ENCODE measurements at regions not wholly inside any gene's neighbourhood (a gene's known extent, or its start where the extent isn't known, plus 50 kb on each side); places are given as distances from the start of the nearest gene placed in this dataset.
"Not testable (repeated sequence)": the region's sequence is repeated elsewhere in the genome, so short reads cannot be mapped to it uniquely, and the experiment has no call there.

DNA sequence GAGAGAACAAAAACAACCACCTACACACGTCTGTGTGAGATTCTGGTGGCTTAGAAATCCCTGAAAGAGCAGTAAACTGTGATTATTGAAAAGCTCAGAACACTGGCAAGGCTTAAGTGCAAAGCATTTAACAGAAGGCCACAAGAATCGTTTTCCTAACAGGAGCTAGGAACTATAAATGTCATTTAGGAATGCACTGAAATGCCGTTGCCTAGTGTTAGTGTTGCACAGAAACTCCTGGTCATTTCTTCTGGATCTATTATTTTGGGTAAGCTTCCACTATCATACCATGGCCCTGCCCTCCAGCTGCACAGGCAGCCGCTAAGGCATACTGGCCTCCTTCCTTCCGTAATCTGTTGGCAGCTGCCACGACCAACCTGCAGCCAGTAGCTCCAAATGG is 923.2 kb downstream of the NLGN4X start:
- DNase-seq (ENCODE audit: low read depth in 2 of 2), result no peak

DNA sequence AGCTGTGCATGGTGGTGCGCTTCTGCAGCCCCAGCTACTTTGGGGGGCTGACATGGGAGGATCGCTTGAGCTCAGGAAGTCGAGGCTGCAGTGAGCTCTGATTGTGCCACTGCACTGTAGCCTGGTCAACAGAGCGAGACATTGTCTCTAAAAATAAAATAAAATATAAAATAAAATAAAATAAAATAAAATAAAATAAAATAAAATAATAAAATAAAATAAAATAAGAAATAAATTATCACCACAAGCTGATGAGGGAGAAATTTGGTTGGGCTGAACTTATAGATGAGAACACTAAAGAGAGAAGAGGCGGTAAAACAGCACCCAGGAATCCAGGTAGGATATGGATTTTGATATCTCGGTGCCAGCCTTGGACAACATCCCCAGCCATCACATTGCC is 933.7 kb downstream of the NLGN4X start:
- DNase-seq (ENCODE audit: low read depth in 2 of 2), result no peak

DNA sequence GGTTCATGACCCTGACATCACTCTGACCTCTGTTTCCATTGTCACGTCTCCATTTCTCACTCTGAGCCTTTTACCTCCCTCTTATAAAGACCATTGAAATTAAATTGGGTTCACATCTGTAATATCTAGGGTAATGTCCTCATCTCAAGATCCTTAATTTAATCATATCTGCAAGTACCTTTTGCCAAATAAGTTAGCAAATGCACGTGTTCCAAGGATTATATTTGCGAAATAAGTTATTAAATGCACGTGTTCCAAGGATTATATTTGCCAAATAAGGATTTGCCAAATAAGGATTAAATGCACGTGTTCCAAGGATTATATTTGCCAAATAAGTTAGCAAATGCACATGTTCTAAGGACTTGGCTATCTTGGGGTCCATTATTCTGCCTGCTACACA is 938.0 kb downstream of the NLGN4X start:
- DNase-seq (ENCODE audit: low read depth in 2 of 2), result no peak

DNA sequence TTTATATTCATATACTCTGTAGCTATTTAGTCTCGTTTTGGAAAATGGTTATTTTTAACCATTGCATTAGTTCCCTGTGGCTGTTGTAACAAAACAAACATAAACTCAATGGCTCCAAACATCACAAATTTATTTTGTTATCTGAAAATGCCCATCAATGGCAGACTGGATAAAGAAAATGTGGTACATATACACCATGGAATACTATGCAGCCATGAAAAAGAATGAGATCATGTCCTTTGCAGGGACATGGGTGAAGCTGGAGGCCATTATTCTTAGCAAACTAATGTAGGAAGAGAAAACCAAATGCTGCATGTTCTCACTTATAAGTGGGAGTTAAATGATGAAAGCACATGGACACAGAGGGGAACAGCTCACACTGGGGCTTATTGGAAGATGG is 938.7 kb downstream of the NLGN4X start:
- DNase-seq (ENCODE audit: low read depth in 2 of 2), result not testable (repeated sequence)

DNA sequence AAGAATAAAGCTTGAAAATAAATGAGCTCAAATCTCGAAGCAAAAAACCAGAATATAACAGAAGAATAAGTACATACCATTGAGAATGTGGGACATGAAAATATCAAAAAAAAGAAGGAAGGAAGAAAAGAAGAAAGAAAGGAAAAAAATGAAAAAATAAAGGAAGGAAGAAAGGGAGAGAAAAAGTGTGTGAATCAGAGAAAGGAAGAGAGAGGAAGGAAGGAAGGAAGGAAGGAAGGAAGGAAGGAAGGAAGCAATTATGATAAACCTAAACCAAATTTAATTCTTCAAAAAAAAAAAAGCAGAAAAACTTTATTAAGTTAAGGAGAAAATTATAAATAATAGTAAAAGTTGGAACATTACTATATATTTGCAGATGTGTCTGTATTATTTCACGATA is 949.8 kb downstream of the NLGN4X start:
- DNase-seq (ENCODE audit: low read depth in 2 of 2), result no peak

DNA sequence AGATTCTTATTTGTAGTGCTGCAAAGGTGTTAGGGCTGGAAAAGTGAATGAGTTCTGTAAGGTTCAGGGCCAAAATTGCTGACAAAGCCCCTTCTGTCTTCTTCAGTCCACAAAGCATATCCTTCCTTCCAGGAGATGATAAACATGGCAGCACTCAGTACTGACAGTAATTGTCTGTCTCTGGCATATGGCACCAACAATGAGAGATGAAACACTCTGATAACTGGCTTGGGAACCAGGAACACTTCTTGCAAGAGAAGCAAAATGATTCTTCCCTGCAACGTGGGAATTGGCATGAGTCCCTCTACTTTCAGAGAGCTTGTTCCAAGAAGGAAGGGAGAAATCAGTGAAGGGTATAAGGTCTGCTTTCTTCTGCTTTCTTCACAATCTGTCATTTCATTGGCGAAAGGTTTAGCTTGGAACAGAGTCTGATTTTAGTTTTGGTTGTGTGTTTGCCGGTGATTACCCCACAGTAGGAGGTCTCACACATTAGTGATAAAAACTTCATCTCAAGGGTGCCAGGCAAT is 963.3 kb downstream of the NLGN4X start:
- no peak for DNase-seq (ENCODE audit: low read depth in 2 of 2)

DNA sequence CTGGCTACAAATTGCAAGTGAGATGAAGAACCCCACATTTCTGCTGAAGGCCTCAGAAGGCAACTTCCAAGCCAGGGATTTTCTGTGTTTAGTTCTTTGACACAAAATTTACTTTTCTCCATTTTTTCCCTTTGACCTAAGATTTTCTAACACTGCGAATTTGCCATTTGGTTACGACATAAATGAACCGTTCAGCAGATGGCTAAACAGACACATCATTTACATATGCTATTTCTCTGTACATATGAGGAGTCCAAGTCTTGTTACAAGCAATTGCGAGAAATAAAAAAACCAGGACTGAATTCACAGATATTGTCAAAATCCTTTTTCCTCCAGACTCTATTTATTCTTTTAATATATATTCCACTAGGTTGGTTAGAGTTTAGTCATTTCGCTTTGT is 978.6 kb downstream of the NLGN4X start:
- no peak for DNase-seq (ENCODE audit: low read depth in 2 of 2)

DNA sequence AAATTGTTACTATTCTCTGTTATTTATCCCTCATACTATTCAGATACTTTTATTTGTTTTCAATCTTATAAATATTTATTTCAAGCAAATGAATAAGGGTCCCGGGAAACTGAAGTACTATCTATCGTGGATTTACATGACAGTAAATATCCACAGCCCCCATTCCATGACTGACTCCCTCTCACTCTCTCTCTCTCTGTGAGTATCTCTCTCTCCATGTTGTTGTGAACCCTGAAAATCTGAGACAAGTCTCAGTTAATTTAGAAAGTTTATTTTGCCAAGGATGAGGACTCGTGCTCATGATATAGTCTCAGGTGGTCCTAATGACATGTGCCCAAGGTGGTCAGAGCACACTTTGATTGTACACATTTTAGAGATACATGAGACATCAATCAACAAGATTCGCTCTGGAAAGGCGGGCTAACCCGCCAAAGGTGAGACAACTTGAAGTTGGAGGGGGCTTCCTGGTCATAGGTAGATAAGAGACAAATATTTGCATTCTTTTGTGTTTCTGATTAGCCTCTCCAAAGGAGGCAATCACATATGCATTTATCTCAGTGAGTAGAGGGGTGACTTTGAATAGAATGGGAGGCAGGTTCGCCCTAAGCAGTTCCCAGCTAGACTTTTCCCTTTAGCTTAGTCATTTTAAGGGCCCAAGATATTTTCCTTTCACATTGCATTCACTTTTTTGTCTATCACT is 986.4 kb downstream of the NLGN4X start:
- DNase-seq (ENCODE audit: low read depth in 2 of 2), result no peak

DNA sequence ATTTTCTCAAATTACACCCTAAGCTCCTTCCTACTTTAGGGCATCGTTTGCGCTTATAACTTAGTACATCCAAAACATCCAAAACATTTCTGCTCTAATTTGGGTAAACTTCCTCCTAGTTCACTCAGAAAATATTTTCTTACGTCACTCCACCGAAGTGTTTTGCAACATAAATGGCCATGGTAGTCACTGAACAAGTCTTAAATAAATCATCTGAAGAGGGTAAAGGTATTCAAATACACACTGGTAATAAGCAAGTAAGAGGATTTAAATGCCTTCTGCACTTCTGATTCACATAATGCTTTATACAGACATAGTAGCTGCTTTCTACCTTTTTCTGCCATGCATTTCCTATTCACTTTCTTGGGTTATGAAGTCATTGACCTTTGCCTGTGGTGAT is 991.9 kb downstream of the NLGN4X start:
- DNase-seq (ENCODE audit: low read depth in 2 of 2), result no peak

DNA sequence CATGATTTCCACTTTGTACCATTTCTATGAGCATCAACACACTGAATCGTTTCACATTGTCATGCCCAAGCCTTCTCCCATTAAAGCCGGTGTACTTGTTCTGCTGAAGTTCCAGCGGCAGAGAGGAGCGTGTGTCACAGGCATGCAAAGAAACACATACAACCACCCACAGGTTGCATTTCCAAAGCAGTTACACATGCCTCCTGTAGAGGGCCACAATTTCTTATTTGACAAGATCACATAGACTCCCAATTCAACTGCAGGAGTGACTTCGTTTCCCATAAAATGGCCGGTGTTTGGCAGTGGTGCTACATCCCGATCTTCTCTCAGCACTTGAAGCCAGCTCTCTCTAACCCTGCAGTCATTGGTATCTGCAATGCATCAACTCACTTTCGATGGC is 992.6 kb downstream of the NLGN4X start:
- no peak for DNase-seq (ENCODE audit: low read depth in 2 of 2)

DNA sequence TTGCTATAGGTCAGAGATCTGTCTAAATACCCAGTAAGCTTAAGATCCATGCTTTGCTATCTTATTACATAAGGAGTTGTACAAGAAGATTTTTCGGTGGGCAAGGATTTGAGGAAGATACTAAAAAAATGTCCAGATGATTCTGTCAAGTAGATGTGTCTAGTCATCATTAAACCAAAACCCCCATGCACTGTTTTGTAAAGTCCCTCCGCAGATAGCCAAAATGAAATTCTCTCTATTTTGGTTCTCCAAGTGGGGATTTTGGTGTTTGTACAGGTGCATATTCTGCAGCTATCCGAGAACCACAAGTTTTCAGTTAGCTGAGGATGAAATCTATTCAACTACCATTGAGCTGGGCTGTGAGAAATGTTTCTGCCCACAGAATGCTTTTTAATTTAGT is 994.8 kb downstream of the NLGN4X start:
- DNase-seq (ENCODE audit: low read depth in 2 of 2), result no peak

DNA sequence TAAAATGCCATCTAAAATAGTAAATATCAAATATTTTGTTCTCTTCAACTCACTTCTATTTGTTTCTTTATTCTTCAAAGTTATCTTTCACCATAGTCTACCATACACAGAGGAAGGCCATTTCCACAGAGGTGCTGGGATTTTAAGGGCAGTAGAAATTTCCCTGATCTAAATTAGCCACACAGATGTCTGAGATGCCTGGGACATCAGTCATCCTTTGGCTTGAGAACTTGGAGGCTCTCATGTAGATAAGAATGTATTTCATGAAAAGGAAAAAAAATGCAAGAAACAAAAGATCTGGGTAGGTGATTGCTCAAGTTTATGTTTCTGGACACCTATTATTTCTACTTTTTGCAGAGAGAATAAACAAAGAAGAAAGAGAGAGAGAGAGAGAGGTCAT is 1008.2 kb downstream of the NLGN4X start:
- no peak for DNase-seq (ENCODE audit: low read depth in 2 of 2)

DNA sequence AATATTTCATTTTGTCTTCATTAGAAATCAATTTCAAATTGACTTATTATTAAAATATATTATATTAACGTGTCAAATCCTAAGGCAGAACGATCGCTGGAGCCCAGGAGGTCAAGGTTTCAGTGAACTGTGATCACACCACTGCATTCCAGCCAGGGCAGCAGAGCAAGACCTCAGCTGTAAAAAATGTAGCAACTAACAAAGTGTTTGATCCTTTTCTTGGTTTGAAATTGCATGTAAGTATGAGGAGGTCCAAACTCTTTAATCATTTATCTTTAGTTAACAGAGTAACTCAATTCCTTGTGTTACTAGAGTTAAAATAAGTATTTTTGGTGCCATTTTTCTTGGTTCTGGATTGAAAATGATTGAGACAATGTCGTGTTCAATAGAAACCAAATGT is 1033.9 kb downstream of the NLGN4X start:
- no peak for DNase-seq (ENCODE audit: low read depth in 2 of 2)

DNA sequence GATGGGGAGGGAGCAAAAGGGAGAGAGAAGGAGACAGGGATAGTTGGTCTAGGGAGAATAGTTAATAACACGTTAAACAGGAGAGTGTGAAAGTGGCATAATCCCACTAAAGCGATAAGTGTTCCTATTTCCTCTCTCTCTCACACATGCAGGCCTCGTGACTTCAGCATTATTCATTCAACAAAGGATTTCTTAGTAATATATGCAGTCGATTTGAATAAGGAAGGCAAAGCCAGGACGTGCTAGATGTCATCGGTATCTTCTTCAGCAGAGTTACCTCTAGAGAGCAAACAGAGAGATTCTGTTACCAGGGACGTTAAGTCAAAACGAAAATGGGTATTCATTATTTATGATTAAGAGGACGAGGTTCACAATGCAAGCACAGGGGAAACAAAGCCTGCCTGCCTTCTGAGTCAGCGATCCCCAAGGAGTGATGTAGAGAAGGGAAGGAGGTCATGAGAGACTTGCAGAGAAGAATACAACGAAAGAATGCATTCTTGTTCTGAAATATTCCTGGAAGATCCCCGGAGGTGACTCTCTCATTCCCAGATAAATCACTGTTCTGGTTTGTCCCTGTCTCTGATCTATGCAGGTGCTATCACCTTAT is 1048.4 kb downstream of the NLGN4X start:
- no peak for DNase-seq (ENCODE audit: low read depth in 2 of 2)

DNA sequence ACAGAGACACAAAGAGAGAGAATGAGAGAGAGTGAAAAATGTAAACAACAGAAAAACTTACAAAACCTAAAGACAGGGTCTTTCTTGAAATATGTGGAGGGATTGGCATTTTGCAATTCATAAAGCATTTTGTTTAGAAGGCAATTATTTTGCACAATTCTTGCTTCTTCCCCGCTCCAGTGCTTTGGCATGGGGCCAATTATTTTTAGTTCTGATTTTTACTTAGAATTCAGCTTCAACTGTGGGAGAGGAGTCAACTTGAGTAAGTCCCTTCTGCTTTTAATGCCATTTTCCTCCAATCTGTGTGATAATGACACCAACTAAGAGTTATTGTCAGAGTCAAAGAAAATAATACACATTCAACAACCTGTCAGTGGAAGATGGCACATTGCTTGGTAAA is 1051.9 kb downstream of the NLGN4X start:
- no peak for DNase-seq (ENCODE audit: low read depth in 2 of 2)

DNA sequence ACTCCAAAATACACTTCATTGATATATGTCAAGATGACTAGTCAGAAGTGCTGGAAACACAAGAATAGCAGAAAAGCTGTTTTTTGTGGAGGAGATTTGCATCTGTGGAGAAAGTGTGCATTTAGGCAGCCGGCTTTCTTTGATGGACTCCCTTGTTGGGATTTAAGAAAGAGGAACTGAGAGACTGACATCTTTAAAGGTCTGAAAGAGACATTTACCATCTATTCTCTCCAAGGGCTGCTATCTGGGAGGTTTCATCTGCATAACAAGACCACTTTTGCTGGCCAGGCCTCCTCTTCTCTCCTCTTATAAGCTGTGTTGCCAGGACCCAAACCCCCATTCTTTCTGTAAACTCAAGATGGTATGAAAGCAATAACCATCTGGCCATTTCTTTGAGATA is 1065.0 kb downstream of the NLGN4X start:
- DNase-seq (ENCODE audit: low read depth in 2 of 2), result no peak

DNA sequence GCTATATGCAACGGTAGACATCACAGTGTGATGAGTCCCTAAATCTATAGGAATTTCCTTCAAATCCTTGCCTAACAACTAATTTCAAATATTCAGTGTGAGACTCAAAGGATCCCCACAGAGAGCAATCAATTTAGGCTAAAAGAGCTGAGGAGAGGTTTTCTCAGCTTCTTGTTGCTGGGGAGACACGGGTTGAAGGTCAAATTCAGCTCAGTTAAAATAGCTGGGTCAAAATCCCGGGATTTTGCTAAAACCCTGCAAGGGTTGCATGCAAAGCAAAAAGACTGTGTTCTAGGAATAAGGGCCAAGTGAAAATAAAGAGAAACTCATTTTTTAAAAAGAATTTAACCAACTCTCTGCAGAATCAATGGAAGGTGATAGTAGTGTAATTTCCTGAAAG is 1073.4 kb downstream of the NLGN4X start:
- no peak for DNase-seq (ENCODE audit: low read depth in 2 of 2)

DNA sequence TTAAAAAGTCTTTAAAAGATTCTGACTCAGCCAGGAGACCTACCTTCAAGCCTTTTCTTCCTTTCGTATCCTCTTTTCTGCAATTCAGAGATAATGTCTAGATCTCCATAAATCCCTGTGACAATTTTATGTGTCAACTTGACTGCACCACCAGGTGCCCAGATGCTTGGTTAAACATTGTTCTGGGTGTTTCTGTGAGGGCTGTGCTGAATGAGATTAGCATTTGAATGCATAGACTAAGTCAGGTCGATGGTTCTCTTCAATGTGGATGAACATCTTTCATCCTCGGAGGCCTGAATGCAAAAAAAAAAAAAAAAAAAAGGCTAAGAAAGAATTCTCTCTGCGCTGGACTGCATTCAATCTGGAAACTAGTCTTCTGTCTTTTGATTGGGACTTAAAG is 1082.7 kb downstream of the NLGN4X start:
- no peak for DNase-seq (ENCODE audit: low read depth in 2 of 2)

DNA sequence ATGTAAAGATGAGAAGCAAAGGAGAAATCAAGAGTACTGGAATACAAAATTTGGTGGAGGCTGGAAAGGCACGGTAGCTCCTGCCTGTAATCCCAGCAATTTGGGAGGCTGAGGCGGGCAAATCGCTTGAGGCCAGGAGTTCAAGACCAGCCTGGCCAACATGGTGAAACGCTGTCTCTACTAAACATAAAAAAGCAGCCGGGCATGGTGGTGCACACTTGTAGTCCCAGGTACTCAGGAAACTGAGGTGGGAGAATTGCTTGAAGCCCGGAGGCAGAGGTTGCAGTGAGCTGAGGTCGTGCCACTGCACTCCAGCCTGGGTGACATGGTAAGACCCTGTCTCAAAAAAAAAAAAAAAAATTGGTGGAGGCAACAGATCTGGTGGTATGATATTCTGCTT is 1086.0 kb downstream of the NLGN4X start:
- no peak for DNase-seq (ENCODE audit: low read depth in 2 of 2)

DNA sequence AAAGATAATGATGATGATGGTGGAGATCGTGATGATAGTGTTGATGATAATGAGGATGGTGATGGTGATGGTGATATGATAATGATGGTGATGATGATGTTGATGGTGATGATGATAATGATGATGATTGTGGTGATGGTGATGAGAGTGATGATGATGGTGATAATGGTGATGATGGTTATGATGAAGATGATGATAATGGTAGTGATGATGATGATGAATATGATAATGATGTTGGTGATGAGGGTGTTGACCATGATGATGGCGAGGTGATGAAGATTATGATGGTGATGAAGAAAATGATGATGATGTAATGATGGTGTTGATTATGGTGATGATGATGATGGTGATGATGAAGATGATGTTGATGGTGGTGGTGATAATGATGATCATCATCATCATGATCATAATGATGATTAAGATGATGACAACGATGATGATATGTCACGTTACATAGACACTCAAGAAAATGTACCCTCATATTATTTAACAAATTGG is 1106.4 kb downstream of the NLGN4X start:
- no peak for DNase-seq (ENCODE audit: low read depth in 2 of 2)

DNA sequence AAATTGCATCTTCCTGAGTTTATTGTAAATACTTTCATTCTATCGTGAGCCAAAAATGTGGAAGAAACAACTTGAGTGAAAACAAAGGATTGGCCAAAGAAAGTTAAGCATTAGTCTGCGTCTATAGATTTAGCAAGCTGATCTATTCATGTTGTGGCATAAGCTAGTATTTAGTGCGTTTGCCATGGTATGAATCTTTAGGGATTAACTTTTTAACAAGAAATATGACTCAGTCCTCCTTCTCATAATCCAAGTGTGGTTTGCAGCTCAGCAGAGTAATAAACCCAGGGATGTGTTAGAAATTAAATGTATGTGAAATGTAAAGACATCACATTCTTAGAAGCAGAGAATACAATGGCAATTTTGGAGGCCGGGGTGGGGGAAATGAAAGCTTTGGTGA is 1110.9 kb downstream of the NLGN4X start:
- DNase-seq (ENCODE audit: low read depth in 2 of 2), result no peak

DNA sequence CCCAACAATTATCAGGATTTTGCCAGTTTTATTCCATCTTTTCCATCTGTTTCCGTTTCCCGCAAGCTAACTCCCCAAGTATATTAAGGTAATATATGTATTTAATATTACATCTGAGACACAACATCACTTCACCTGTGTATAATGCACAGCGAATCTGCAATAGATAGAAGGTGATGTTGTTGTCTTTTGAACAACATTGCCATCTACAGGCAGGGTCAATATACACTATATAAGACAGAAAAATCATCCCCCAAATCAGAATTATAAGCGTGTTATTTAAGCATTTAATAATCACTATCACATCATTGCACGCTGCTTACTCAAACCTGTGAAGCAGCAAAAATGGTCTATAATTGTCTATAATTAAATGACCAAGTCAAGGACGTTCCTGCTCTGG is 1115.5 kb downstream of the NLGN4X start:
- DNase-seq (ENCODE audit: low read depth in 2 of 2), result no peak

DNA sequence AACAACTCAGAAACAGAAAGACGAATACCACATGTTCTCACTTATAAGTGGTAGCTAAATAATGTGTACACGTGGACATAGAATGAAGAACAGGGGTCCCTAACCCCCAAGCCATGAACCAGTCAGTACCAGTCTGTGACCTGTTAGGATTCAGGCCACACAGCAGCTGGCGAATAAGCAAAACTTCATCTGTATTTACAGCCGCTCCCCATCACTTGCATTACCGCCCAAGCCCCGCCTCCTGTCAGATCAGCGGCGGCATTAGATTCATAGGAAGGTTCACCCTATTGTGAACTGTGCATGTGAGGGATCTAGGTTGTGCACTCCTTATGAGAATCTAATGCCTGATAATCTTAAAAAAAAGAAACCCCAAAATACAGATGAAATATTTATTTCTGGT is 1128.7 kb downstream of the NLGN4X start:
- DNase-seq (ENCODE audit: low read depth in 2 of 2), result no peak

Measured in lung microvascular endothelial cell (primary cell).